Mucosa of descending colon (tissue), 3 donors: ENCODE measurements at regions not wholly inside any gene's neighbourhood (a gene's known extent, or its start where the extent isn't known, plus 50 kb on each side); places are given as distances from the start of the nearest gene placed in this dataset.

Source experiments
- ATAC-seq: fragments of 200-7000 bp; cut with Tn5 transposase; one replicate; pipeline ENCODE4 v1.9.1; 2020; ENCODE audit warnings: mild to moderate bottlenecking, moderate library complexity
- DNase-seq, 3 donors: peaks; one replicate each; pipeline ENCODE4 v3.0.0-alpha.2; 2020
- H3K36me3 ChIP-seq: fragments of 200-600 bp; one replicate; pipeline ENCODE4 v1.8.0; 2021; ENCODE audit warnings: low read depth, mild to moderate bottlenecking
- H3K4me1 ChIP-seq: fragments of 200-600 bp; one replicate; pipeline ENCODE4 v1.8.0; 2021; ENCODE audit warnings: low read depth, mild to moderate bottlenecking
- H3K4me3 ChIP-seq: fragments of 200-600 bp; one replicate; pipeline ENCODE4 v1.8.0; 2021; ENCODE audit warnings: mild to moderate bottlenecking
- H3K9me3 ChIP-seq: fragments of 200-600 bp; one replicate; pipeline ENCODE4 v1.8.0; 2021; ENCODE audit warnings: mild to moderate bottlenecking
- intact Hi-C, 2 donors: fragments of 100-400 bp; cut with DNase I in 1 of 2; cut with micrococcal nuclease in 1 of 2; formaldehyde crosslinking; loops; one replicate each; pipeline versions ENCODE4 v1.11.0 to v1.11.1; 2022; cut with DNase I, micrococcal nuclease
- TF ChIP-seq, protein P1 (sequence below): fragments of 200-600 bp; IDR thresholded peaks from one replicate; pipeline ENCODE4 v1.8.0; 2022; ENCODE audit warnings: antibody characterized with exemption, mild to moderate bottlenecking
- donor health status: DM: no; HTN: no; CAD: no; lungs with moderate emphysema.
- donor health status: DM: no; HTN: no; CAD: no.
- donor health status: DM: no; HTN: yes; CAD: no.

DNA sequence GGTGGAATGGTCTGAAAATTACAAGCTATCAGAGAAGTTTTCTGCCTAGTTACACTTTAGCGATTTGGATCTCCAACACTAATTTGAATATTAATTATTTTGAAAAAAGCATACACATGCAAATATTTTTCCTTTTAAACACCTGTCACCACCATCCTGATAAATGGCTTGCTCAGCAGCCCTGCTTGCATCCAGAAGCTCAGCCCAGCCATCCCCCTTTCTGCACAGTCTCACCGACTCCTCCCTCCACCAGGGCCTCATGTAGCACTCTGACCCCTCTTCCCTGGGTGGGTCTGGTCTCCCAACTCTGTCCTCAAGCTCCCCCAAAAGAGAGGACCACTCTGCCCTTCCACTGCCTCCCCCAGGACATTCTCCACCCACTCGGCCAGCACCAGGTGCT lies 70.0 kb downstream of the C5orf15 start:
- intact Hi-C loops = no loop called here
- Histone ChIP-seq H3K4me1 (no peaks in the 10 kb centered on the region), H3K36me3 (no peaks in the 10 kb centered on the region), H3K9me3 (no peaks in the 10 kb centered on the region), H3K4me3 (no peak overlapping the region)
- ATAC-seq (no peak), DNase-seq (no peak)
- TF ChIP-seq, protein P1, sequence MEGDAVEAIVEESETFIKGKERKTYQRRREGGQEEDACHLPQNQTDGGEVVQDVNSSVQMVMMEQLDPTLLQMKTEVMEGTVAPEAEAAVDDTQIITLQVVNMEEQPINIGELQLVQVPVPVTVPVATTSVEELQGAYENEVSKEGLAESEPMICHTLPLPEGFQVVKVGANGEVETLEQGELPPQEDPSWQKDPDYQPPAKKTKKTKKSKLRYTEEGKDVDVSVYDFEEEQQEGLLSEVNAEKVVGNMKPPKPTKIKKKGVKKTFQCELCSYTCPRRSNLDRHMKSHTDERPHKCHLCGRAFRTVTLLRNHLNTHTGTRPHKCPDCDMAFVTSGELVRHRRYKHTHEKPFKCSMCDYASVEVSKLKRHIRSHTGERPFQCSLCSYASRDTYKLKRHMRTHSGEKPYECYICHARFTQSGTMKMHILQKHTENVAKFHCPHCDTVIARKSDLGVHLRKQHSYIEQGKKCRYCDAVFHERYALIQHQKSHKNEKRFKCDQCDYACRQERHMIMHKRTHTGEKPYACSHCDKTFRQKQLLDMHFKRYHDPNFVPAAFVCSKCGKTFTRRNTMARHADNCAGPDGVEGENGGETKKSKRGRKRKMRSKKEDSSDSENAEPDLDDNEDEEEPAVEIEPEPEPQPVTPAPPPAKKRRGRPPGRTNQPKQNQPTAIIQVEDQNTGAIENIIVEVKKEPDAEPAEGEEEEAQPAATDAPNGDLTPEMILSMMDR = no peak

DNA sequence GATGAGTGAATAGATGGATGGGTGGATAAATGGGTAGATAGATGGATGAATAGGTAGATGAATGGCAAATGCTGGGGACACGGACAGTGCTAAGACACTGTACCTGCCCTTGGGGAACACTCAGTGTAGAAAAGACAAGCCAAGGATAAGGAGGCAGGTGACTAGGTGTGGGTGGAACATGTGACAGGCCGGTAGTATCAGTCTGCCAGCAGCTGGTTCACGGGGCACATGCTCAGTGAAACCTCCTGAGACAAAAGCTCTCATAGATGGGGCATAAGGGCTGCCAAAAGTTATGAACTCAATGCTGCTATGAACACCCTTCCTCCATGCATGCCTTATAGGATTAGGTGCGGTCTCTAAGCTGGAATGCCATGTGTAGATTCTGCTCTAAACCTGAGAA lies 71.0 kb downstream of the C5orf15 start:
- Histone ChIP-seq H3K4me1 (no peaks in the 10 kb centered on the region), H3K9me3 (no peaks in the 10 kb centered on the region), H3K36me3 (no peaks in the 10 kb centered on the region), H3K4me3 (no peak overlapping the region)
- intact Hi-C loops = no loop called here
- DNase-seq = no peak
- ATAC-seq = no peak
- TF ChIP-seq, protein P1 = no peak

DNA sequence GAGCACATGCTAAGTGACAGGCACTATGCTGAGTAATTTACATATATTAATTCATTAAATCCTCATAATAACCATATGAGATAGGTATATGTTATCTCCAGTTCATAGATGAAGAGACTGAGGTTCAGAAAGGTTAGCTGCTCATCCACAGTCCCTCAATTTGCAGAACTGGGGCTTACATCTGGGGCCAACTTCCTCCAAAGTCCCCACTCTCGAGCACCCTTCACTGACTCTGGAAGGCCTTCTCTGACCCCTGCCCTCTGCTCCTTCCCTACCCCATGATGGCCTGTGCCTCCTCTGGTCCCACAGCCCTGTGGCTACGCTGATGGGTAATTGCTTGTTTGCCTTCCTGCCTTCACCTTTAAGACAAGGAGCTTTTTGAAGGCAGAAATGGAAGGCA lies 71.6 kb downstream of the C5orf15 start:
- ATAC-seq (no peak), DNase-seq (no peak)
- Histone ChIP-seq H3K4me3 (no peak overlapping the region), H3K4me1 (no peaks in the 10 kb centered on the region), H3K36me3 (no peaks in the 10 kb centered on the region), H3K9me3 (no peaks in the 10 kb centered on the region)
- TF ChIP-seq, protein P1 = no peak
- intact Hi-C loops = no loop called here

DNA sequence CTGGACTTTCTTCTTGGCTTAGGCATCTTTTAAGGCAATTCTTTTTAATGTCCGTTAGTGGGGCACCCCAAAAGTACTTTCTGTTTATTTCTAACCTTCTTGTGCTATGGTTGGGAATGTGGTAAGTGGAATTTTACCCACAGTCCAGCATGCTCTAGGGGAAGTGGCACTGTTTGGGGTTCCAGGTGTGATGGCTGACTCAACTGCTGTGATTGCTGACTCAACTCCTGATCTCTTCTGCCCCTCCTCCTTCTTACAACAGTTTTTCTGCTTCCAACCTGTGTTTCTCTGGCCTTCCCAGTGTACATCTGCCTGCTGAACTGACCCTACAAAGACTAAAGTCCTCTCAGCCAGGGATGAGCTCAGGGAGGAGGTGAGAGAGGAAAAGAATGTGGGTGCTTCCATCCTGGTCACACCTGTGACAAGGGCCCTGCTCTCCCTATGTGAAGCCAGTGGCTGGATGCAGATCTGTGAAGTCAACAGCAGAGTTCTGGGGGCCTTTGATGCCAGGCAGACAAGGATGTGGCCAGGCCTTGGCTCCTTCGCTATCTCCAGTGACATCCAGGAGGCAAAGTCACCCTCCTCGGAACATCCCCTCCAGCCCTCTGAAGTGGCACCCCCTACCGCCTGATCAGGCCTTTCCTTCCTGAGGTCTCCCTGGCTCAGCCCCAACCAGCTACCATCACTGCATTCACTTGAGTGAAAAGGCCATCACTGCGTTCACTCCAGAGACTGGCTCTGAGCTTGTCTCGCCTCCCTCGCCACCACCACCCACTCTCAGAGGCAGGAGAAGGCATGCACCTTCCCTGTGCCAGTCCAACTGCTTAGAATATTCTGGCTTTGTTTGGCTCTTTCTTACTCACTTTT lies 72.2 kb downstream of the C5orf15 start:
- Histone ChIP-seq H3K9me3 (no peaks in the 10 kb centered on the region), H3K4me3 (no peak overlapping the region), H3K36me3 (no peaks in the 10 kb centered on the region), H3K4me1 (no peaks in the 10 kb centered on the region)
- no peak for ATAC-seq
- intact Hi-C loops = no loop called here
- DNase-seq = no peak
- TF ChIP-seq, protein P1 = no peak

DNA sequence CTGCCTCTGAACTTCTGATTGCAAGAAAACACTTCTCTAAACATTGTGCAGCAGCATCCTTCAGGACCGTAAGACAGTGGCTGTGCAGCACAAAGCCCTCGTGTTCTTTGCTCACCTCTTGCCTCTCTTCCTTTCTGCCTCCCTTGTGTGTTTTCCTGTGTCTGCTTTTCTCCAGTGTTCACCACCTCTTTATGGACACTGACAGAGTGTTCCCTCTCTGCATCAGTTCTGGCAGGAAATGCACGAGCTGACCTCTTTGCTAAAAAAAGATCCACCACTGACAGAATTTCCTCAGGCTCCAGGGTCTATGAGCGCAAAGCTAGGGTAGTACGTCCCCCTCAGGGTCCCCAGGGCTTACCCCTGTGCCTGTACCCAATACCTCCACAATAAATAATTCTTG lies 74.3 kb downstream of the C5orf15 start:
- DNase-seq (no peak), ATAC-seq (no peak)
- Histone ChIP-seq H3K9me3 (no peaks in the 10 kb centered on the region), H3K36me3 (no peaks in the 10 kb centered on the region), H3K4me1 (no peaks in the 10 kb centered on the region), H3K4me3 (no peak overlapping the region)
- TF ChIP-seq, protein P1 = no peak
- intact Hi-C loops = no loop called here

DNA sequence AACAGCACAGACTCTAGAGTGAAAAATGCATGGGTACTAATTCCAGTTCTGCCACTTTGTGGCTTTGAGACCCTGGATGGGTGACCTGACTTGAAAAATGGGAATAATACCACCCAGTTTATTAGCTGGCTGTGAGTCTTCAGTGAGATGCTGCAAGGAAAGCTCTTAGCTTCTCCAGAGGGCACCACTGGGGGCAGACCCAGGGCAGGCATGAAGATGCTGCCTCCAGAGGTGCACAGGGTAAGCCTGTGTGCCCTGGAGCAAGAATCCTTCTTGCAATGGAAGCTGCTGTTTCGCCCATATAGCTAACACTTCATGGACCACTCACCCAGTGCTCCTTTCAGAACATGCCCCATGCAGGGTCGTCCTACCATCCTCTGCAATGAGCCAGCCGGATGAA lies 75.7 kb downstream of the C5orf15 start:
- Histone ChIP-seq H3K36me3 (no peaks in the 10 kb centered on the region), H3K4me1 (no peaks in the 10 kb centered on the region), H3K9me3 (no peaks in the 10 kb centered on the region), H3K4me3 (no peak overlapping the region)
- DNase-seq (no peak), ATAC-seq (no peak)
- TF ChIP-seq, protein P1 = no peak
- intact Hi-C loops = no loop called here
